Erythroblast (primary cell): ENCODE measurements at regions not wholly inside any gene's neighbourhood (a gene's known extent, or its start where the extent isn't known, plus 50 kb on each side); places are given as distances from the start of the nearest gene placed in this dataset.
"Not testable (repeated sequence)": the region's sequence is repeated elsewhere in the genome, so short reads cannot be mapped to it uniquely, and the experiment has no call there.

ENCODE experiments used
- GATA1 ChIP-seq: IDR thresholded peaks from 2 replicates; pipeline ENCODE4 v1.6.1; 2011; ENCODE audit warnings: low read depth, mild to moderate bottlenecking, control low read depth, low read length, moderate library complexity
- POLR2A ChIP-seq: IDR thresholded peaks from 2 replicates; pipeline ENCODE4 v1.6.1; 2011; ENCODE audit warnings: mild to moderate bottlenecking, low read length

DNA sequence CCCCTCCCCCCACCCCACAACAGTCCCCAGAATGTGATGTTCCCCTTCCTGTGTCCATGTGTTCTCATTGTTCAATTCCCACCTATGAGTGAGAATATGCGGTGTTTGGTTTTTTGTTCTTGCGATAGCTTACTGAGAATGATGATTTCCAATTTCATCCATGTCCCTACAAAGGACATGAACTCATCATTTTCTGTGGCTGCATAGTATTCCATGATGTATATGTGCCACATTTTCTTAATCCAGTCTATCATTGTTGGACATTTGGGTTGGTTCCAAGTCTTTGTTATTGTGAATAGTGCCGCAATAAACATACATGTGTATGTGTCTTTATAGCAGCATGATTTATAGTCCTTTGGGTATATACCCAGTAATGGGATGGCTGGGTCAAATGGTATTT lies 308.2 kb downstream of the ZNF536 start:
- not testable (repeated sequence) for TF ChIP-seq POLR2A, GATA1
